ENCODE measurements at regions not wholly inside any gene's neighbourhood (a gene's known extent, or its start where the extent isn't known, plus 50 kb on each side); places are given as distances from the start of the nearest gene placed in this dataset.

- no peak for TF ChIP-seq CTCF (IDR thresholded peaks at IDR 0.05)
- no peak for TF ChIP-seq POLR2AphosphoS5 (IDR thresholded peaks at IDR 0.05)
- TF ChIP-seq POLR2A (IDR thresholded peaks at IDR 0.05) = no peak
- TF ChIP-seq EP300 (IDR thresholded peaks at IDR 0.05) = no peak
Measured at GRCh38 chr13:33528896-33529295, 243.3 kb upstream of the STARD13 start.
